HepG2 (cell line): ENCODE measurements at regions not wholly inside any gene's neighbourhood (a gene's known extent, or its start where the extent isn't known, plus 50 kb on each side); places are given as distances from the start of the nearest gene placed in this dataset.
"Not testable (repeated sequence)": the region's sequence is repeated elsewhere in the genome, so short reads cannot be mapped to it uniquely, and the experiment has no call there.

ENCODE experiments used
- ATAC-seq: fragments of 200-7000 bp; cut with Tn5 transposase; 3 replicates; pipeline ENCODE4 v1.9.1; 2020; ENCODE audit warnings: mild to moderate bottlenecking, moderate library complexity
- BruUV-seq: library from RNA; stranded (reverse); fragments of 400-500 nt; replicated peaks from 2 replicates; lab custom pipeline; 2021; lab: Mats Ljungman, UMichigan
- CTCF ChIA-PET: fragments of 300-600 bp; formaldehyde crosslinking; extraction: SDS; loops from one replicate; lab custom pipeline; 2021; ENCODE audit warnings: low total read pairs, inconsistent platforms, low intra/inter-chr PET ratio; lab: Yijun Ruan, JAX
- POLR2A ChIA-PET: fragments of 350-600 bp; sonication (Branson Sonifier 250); formaldehyde crosslinking; loops from one replicate; lab custom pipeline; 2020; ENCODE audit warnings: antibody characterized with exemption, inconsistent platforms; lab: Yijun Ruan, JAX
- DNase-seq: peaks from one replicate; pipeline ENCODE4 v3.0.0-alpha.2; 2015; ENCODE audit warnings: low spot score
- FAIRE-seq: peaks from 3 replicates; lab custom pipeline; 2011; peaks lifted over from hg19 to GRCh38; lab: Jason Lieb, UNC
- H2AFZ ChIP-seq: one replicate; pipeline ENCODE4 v1.6.1; 2011; ENCODE audit warnings: low read length, inconsistent platforms
- H3K27ac ChIP-seq: fragments of 300-600 bp; 3 replicates; pipeline ENCODE4 v1.8.0; 2011; ENCODE audit warnings: mixed run types, mild to moderate bottlenecking, mixed read lengths, low read length, inconsistent platforms; ENCODE audit not compliant: insufficient read depth; ENCODE audit errors: extremely low read length
- H3K27me3 ChIP-seq, 2 experiments: fragments of 200-600 bp in 1 of 2; 2 replicates in 1 of 2; 3 replicates in 1 of 2; pipeline versions ENCODE4 v1.6.0 to v1.8.0; 2011; ENCODE audit warnings: low read length in 2 of 2, mild to moderate bottlenecking in 2 of 2, moderate library complexity in 2 of 2, inconsistent platforms in 1 of 2; ENCODE audit not compliant: insufficient read depth in 2 of 2, control insufficient read depth in 1 of 2
- H3K36me3 ChIP-seq, 2 experiments: fragments of 200-600 bp in 1 of 2; replicated peaks in 1 of 2; 2 replicates in 1 of 2; 3 replicates in 1 of 2; pipeline versions ENCODE4 v1.5.1 to v1.8.0; 2011; ENCODE audit warnings: low read length in 2 of 2, inconsistent platforms in 1 of 2; ENCODE audit not compliant: insufficient read depth in 2 of 2, control insufficient read depth in 1 of 2
- H3K4me1 ChIP-seq: 2 replicates; pipeline ENCODE4 v1.5.1; 2012; ENCODE audit warnings: low read length, inconsistent platforms; ENCODE audit not compliant: insufficient read depth
- H3K4me2 ChIP-seq: 2 replicates; pipeline ENCODE4 v1.6.0; 2011; ENCODE audit warnings: low read depth, low read length, inconsistent platforms
- H3K4me3 ChIP-seq, 3 experiments: fragments of 200-600 bp in 1 of 3; sonication (generic), shearing (Covaris generic) in 1 of 3; replicated peaks in 1 of 3; 2 replicates each; pipeline ENCODE4 v1.5.1; 2011 to 2016; ENCODE audit warnings: low read length in 3 of 3, inconsistent platforms in 2 of 3, low read depth in 2 of 3, mild to moderate bottlenecking in 2 of 3, control low read depth in 1 of 3, mixed read lengths in 1 of 3; ENCODE audit not compliant: insufficient read depth in 1 of 3
- H3K79me2 ChIP-seq: one replicate; pipeline ENCODE4 v1.6.1; 2011; ENCODE audit warnings: low read length, inconsistent platforms; ENCODE audit not compliant: insufficient read depth
- H3K9ac ChIP-seq: 2 replicates; pipeline ENCODE4 v1.6.0; 2011; ENCODE audit warnings: mild to moderate bottlenecking, low read depth, low read length, inconsistent platforms; ENCODE audit not compliant: insufficient read depth
- H3K9me3 ChIP-seq: 2 replicates; pipeline ENCODE4 v1.5.1; 2012; ENCODE audit warnings: mild to moderate bottlenecking, low read length
- H4K20me1 ChIP-seq: 2 replicates; pipeline ENCODE4 v1.6.0; 2011; ENCODE audit warnings: inconsistent platforms, mild to moderate bottlenecking, low read length, moderate library complexity; ENCODE audit not compliant: insufficient read depth
- CC2D1A ChIP-seq: sonication (generic); formaldehyde crosslinking; IDR thresholded peaks from 2 replicates; pipeline ENCODE4 v1.8.1; 2023; ENCODE audit warnings: mild to moderate bottlenecking, missing genetic modification reagents
- HOXA7 ChIP-seq: sonication (generic); formaldehyde crosslinking; IDR thresholded peaks from 2 replicates; pipeline ENCODE4 v1.8.1; 2022; ENCODE audit warnings: mild to moderate bottlenecking, missing genetic modification reagents, moderate library complexity
- MAX ChIP-seq: IDR thresholded peaks from 2 replicates; pipeline ENCODE4 v1.6.1; 2012; ENCODE audit warnings: inconsistent platforms
- MED1 ChIP-seq: sonication (generic); formaldehyde crosslinking; IDR thresholded peaks from 2 replicates; pipeline ENCODE4 v1.4.0; 2020; ENCODE audit warnings: missing genetic modification reagents
- NKX3-1 ChIP-seq: sonication (generic); formaldehyde crosslinking; IDR thresholded peaks from 2 replicates; pipeline ENCODE4 v1.5.0; 2020; ENCODE audit warnings: missing genetic modification reagents
- SETDB1 ChIP-seq: sonication (generic); formaldehyde crosslinking; IDR thresholded peaks from 2 replicates; pipeline ENCODE4 v1.5.1; 2020; ENCODE audit warnings: missing genetic modification reagents, mild to moderate bottlenecking, borderline replicate concordance
- SIX4 ChIP-seq: sonication (generic); formaldehyde crosslinking; IDR thresholded peaks from 2 replicates; pipeline ENCODE4 v1.4.0; 2020; ENCODE audit warnings: missing genetic modification reagents
- THAP11 ChIP-seq: IDR thresholded peaks from 2 replicates; pipeline ENCODE4 v1.6.1; 2016; ENCODE audit warnings: missing biosample characterization, missing genetic modification reagents
- TRIM22 ChIP-seq: fragments of 450-650 bp; IDR thresholded peaks from 2 replicates; pipeline ENCODE4 v1.6.1; 2017
- YY1 ChIP-seq: IDR thresholded peaks from 2 replicates; pipeline ENCODE4 v1.6.1; 2011; ENCODE audit warnings: low read length, low read depth, moderate library complexity, mild to moderate bottlenecking; ENCODE audit not compliant: insufficient read depth, insufficient replicate concordance
- ZFP36L1 ChIP-seq: sonication (generic); formaldehyde crosslinking; IDR thresholded peaks from 2 replicates; pipeline ENCODE4 v1.8.0; 2022; ENCODE audit warnings: mild to moderate bottlenecking, missing genetic modification reagents, moderate library complexity
- ZMYM3 ChIP-seq: sonication (generic); formaldehyde crosslinking; IDR thresholded peaks from 2 replicates; pipeline ENCODE4 v1.5.1; 2020; ENCODE audit warnings: mild to moderate bottlenecking, missing genetic modification reagents
- ZNF512 ChIP-seq: sonication (generic); formaldehyde crosslinking; IDR thresholded peaks from 2 replicates; pipeline ENCODE4 v1.4.0; 2020; ENCODE audit warnings: mild to moderate bottlenecking, missing genetic modification reagents
- ZSCAN30 ChIP-seq: sonication (generic); formaldehyde crosslinking; IDR thresholded peaks from 2 replicates; pipeline ENCODE4 v1.5.0; 2020; ENCODE audit warnings: mild to moderate bottlenecking, missing genetic modification reagents
- WGBS: methylation state at CpG from one replicate; pipeline ENCODE4 v1.1.6; 2017; ENCODE audit warnings: low lambda C conversion rate; 5-methylcytosine and 5-hydroxymethylcytosine counted together
- in situ Hi-C: cut with HindIII; loops from 2 replicates; pipeline ENCODE4 v1.10.0; 2017; ENCODE audit warnings: low pct_unique_long_range_greater_than_20kb; ENCODE audit not compliant: extremely low pct_ligation_motif_present
- intact Hi-C: fragments of 100-400 bp; cut with micrococcal nuclease; formaldehyde crosslinking; loops from one replicate; pipeline ENCODE4 v1.10.0; 2022; ENCODE audit not compliant: unreplicated experiment

GRCh38 chr6:148005806-148006205, 336.8 kb upstream of the SASH1 start (continued):
- TF ChIP-seq CC2D1A (CRISPR knock-in tag) = no peak
- TF ChIP-seq, all 625 proteins: peak for 0

- H3K4me3 ChIP-seq, H3K27ac ChIP-seq, BruUV-seq, ATAC-seq, intact Hi-C loops, H3K4me2 ChIP-seq, H3K9ac ChIP-seq, POLR2A ChIA-PET, in situ Hi-C loops, H3K4me1 ChIP-seq, H3K27me3 ChIP-seq, H4K20me1 ChIP-seq, CTCF ChIA-PET, DNase-seq, H2AFZ ChIP-seq, H3K79me2 ChIP-seq, H3K36me3 ChIP-seq, FAIRE-seq: not testable (repeated sequence)
- H3K9me3 ChIP-seq = peaks cover 28% of the 10 kb centered on the region
Measured at GRCh38 chr6:148010516-148010915, 332.1 kb upstream of the SASH1 start.

- Histone ChIP-seq H3K36me3 (no peaks in the 10 kb centered on the region; a peak in 1 of 5 replicates), H3K4me3 (no peak overlapping the region), H3K27ac (no peak overlapping the region), H3K9ac (no peak overlapping the region), H2AFZ (no peak overlapping the region), H3K79me2 (no peaks in the 10 kb centered on the region), H4K20me1 (no peaks in the 10 kb centered on the region), H3K4me2 (no peak overlapping the region), H3K9me3 (peaks cover 10% of the 10 kb centered on the region), H3K27me3 (no peaks in the 10 kb centered on the region), H3K4me1 (no peaks in the 10 kb centered on the region)
- POLR2A ChIA-PET = no interaction called here
- WGBS = 24% methylated on average over 1 of the region's 1 CpG
- ATAC-seq = no peak
- in situ Hi-C loops (no loop called here), intact Hi-C loops (no loop called here)
- CTCF ChIA-PET = no interaction called here
- no peak for DNase-seq
- FAIRE-seq = no peak
- no TSS peak for BruUV-seq
- TF ChIP-seq SIX4 (CRISPR knock-in tag) (no peak), ZNF512 (CRISPR knock-in tag) (no peak), NKX3-1 (CRISPR knock-in tag) (no peak), SETDB1 (CRISPR knock-in tag) (no peak), MED1 (CRISPR knock-in tag) (no peak), MAX (no peak), ZMYM3 (CRISPR knock-in tag) (no peak), TRIM22 (no peak), THAP11 (CRISPR knock-in tag) (no peak), HOXA7 (no peak), YY1 (no peak), ZFP36L1 (CRISPR knock-in tag) (no peak), ZSCAN30 (CRISPR knock-in tag) (no peak)
Measured at GRCh38 chr6:148016013-148016412, 326.6 kb upstream of the SASH1 start.
